Inferior parietal cortex (tissue), 1 donor: ENCODE measurements at regions not wholly inside any gene's neighbourhood (a gene's known extent, or its start where the extent isn't known, plus 50 kb on each side); places are given as distances from the start of the nearest gene placed in this dataset.
"Not testable (repeated sequence)": the region's sequence is repeated elsewhere in the genome, so short reads cannot be mapped to it uniquely, and the experiment has no call there.

Experiments used
- DNase-seq: peaks from one replicate; pipeline ENCODE4 v3.0.0-alpha.2; 2016; ENCODE audit errors: extremely low spot score

GRCh38 chr9:113664181-113664875 lies 200.8 kb downstream of the RGS3 start:
- DNase-seq = no peak

- no peak for DNase-seq
These were observed 201.5 kb downstream of the RGS3 start for GRCh38 chr9:113665064-113665463.

- no peak for DNase-seq
These were observed 202.2 kb downstream of the RGS3 start for GRCh38 chr9:113665756-113666155.

GRCh38 chr9:113668061-113668460 lies 204.5 kb downstream of the RGS3 start:
- no peak for DNase-seq

GRCh38 chr9:113669522-113670115 lies 206.1 kb downstream of the RGS3 start:
- no peak for DNase-seq

- no peak for DNase-seq
These were observed 202.4 kb upstream of the ZNF618 start for GRCh38 chr9:113673726-113674125.

- no peak for DNase-seq
These were observed 201.7 kb upstream of the ZNF618 start for GRCh38 chr9:113674436-113674835.

- DNase-seq = no peak
These were observed 200.6 kb upstream of the ZNF618 start for GRCh38 chr9:113675475-113675941.

GRCh38 chr9:113677057-113677456 lies 199.1 kb upstream of the ZNF618 start:
- DNase-seq = no peak

- DNase-seq = no peak
These were observed 198.5 kb upstream of the ZNF618 start for GRCh38 chr9:113677569-113677968.

- no peak for DNase-seq
These were observed 197.8 kb upstream of the ZNF618 start for GRCh38 chr9:113678119-113678858.

GRCh38 chr9:113678859-113679256 lies 197.3 kb upstream of the ZNF618 start:
- no peak for DNase-seq

- DNase-seq = peak; percentile 82
These were observed 193.8 kb upstream of the ZNF618 start for GRCh38 chr9:113682297-113682771.

GRCh38 chr9:113685636-113686035 lies 190.5 kb upstream of the ZNF618 start:
- not testable (repeated sequence) for DNase-seq

- DNase-seq = no peak
These were observed 188.9 kb upstream of the ZNF618 start for GRCh38 chr9:113687107-113687679.

- DNase-seq = no peak
These were observed 188.3 kb upstream of the ZNF618 start for GRCh38 chr9:113687680-113688371.

GRCh38 chr9:113690055-113690740 lies 185.9 kb upstream of the ZNF618 start:
- DNase-seq = no peak

- no peak for DNase-seq
These were observed 183.9 kb upstream of the ZNF618 start for GRCh38 chr9:113692256-113692655.

- no peak for DNase-seq
These were observed 181.2 kb upstream of the ZNF618 start for GRCh38 chr9:113694912-113695311.

- no peak for DNase-seq
These were observed 180.7 kb upstream of the ZNF618 start for GRCh38 chr9:113695440-113695851.

- no peak for DNase-seq
These were observed 180.2 kb upstream of the ZNF618 start for GRCh38 chr9:113695901-113696300.
